ENCODE measurements at regions not wholly inside any gene's neighbourhood (a gene's known extent, or its start where the extent isn't known, plus 50 kb on each side); places are given as distances from the start of the nearest gene placed in this dataset.
"Not testable (repeated sequence)": the region's sequence is repeated elsewhere in the genome, so short reads cannot be mapped to it uniquely, and the experiment has no call there.

DNA sequence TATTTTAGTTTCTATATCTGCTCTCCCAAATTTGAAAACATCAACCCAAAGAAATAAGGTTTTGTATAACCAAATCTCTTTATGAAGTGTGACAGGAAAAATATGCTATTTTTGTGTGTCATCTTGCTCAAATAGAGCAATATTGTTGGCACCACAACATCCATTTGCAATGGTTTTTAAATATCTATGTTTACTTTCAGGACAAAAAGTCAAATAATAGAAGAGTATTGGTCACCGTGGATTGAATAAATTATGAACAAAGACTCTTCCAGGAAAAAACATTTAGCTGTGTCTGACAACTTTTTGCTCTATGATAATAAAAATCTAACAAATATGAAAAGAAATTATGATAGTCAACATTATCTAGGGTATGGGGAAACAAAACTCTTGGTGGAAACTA lies 439.2 kb downstream of the BTG1 start:
- in situ Hi-C loops (cut with HindIII; ENCODE audit: low sequenced_read_pairs) = no loop called here

DNA sequence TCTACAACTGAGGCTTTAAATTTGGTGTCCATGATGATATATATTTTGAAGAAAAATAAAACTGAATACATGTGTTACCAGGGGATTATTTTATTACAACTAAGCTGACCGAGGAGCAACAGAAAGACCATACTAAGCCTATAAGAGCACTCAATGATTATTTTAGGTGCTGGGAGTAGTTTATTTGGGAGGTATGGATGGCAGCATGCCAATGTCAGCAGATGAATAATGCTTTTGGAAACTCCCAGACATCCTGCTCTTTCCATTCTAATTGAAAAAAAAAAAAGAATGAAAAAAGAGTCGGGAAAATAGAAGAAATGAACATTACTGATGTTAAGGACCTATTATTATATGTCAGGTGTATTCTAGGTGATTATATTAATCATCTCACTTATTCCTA lies 441.2 kb downstream of the BTG1 start:
- in situ Hi-C loops (cut with HindIII; ENCODE audit: low sequenced_read_pairs) = no loop called here

DNA sequence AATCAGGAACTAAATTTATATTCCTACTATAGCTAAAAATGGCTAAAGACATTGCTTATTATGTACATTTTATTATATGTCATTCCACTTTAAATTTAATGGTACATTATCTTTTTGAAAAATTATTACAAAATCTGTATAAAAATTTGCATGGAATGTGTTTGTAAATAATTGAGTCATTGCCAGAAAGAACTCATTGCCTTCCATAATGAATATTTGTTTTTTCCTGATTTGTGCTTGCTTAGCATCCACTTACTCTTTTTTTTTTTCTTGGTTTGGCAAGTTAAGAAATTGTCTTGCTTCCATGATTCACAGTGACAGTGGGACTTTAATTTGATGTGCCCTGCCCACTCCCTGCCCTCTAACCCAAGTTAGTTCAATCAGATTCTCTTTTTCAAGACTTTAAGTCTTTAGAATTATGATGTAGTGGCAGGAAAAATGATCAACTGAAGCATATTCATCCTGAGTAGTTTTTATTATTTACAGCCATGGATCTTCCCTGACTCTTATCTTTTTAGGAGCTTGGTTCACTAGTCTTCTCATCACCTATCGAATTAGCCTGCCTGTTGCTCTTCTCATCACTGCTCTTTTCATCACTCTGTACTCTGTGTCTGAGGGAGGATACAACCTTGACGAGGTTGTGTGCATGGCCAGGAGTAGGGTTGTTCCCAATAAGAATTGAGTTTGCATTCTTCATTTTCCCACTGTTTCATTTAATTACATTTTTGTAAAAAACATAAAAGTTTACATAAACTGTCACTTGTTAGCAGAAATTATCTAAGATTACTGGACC lies 442.0 kb downstream of the BTG1 start:
- in situ Hi-C loops (cut with HindIII; ENCODE audit: low sequenced_read_pairs) = no loop called here

DNA sequence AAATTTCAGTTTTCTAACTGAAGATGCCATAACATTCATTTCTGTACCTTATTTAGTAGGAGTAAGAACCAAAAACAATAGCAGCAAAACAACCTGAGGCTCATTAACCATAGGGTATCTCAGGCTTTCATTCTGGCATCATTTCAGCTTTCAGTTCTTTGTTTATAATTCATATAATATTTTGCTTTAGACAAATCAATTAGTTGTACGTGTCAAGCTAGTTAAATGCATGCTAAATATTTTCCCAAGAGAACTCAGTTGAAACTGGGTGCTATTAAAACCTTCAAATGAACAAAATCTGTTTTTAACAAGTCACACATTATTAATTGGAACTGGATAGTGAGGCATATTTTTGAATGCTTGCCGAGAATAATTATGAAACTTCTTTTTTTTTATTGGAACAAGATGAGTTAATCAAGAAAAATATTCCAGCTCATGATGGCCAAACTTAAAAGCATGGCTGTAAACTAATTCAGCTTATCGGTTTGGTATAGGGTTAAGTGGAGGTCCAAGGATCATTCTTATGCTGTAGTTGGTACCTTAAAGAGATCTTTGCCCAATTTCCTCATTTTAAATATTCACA lies 442.7 kb downstream of the BTG1 start:
- in situ Hi-C loops (cut with HindIII; ENCODE audit: low sequenced_read_pairs) = no loop called here

DNA sequence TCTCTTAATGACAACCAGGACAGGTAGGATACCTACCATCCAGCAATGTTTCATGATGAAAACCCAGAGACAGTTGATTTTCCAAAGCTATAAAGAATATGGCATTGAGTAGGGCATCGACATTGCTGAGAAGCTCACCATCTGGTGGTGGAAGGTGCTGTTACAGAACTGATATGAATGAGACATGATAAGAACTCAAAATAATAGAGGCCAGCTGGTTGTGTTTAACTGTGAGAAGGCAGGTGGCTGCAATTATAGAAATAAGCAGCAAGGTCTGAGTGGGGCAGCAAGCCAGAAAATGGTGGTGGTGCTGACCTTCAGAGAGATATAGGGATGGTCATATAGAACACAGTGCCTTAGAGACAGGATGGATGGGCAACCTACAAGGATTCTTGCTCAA lies 449.7 kb downstream of the BTG1 start:
- in situ Hi-C loops (cut with HindIII; ENCODE audit: low sequenced_read_pairs) = no loop called here

DNA sequence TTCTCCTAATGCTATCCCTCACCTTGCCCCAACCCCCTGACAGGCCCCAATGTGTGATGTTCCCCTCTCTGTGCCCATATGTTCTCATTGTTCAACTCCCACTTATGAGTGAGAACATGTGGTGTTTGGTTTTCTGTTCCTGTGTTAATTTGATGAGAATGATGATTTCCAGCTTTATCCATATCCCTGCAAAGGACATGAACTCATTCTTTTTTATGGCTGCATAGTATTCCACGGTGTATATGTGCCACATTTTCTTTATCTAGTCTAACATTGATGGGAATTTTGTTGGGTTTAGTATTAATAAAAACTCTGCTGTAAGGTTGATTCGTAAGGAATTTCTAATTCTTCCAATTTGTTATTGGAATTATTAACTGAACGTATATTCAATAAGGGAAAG lies 450.2 kb downstream of the BTG1 start:
- in situ Hi-C loops (cut with HindIII; ENCODE audit: low sequenced_read_pairs) = not testable (repeated sequence)

DNA sequence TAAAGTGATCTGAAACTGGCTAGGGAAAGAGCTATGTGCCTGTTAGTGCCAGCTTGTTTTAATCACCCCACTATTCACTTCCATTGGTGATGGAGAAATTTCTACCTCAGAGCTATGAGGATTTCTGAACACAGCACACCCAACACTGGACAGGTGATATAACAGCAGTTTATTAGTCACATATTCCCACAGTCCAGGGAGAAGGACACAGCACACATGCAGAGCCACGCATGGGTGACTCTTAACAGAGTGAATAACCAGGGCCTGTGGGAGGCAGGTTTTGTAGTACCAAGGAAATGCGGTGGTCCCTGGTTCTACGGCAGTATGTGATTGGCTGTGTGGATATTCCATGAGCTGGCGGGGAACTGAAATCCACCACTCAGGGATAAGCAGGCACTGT lies 455.1 kb downstream of the BTG1 start:
- in situ Hi-C loops (cut with HindIII; ENCODE audit: low sequenced_read_pairs) = no loop called here

DNA sequence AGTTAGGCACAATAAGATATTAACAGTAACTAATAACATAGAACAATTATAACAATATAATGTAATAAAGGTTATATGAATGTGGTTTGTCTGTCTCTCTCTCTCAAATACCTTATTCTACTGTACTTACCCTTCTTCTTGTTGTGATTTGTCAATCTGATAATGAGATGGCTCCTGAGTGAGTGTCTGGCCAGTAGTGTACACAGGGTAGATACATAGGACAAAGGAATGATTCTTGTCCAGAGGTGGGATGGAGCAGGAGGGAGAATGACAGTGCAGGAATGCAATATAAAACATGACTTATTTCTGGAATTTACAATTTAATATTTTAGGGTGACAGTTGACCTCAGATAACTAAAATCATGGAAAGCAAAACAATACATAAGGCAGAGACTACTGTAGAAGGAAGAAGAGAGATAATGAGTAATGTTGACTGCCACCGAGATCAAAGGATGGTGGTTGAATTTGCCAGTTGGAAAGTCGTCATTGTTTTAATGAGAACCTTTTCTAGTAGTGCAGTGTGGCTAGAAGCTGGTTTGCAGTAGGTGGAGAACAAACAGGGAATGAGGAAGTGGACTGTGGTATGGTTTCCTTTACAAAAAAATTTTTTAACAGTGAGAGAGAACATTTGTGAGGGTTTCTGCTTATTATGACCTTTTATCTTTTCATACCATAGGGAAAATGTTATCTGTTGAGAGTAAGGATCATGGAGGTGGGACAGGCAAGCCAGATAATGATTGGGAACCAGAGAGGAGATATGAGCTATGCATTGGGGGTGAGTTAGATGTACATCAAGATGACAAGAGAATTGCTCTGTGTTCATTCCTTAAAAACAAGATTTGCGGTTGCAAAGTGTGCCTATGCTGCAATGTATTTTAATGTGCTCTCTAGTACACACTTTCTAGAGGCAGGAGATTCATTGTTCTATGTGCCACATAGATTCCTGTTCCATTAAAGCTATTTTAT lies 458.3 kb downstream of the BTG1 start:
- in situ Hi-C loops (cut with HindIII; ENCODE audit: low sequenced_read_pairs) = no loop called here

DNA sequence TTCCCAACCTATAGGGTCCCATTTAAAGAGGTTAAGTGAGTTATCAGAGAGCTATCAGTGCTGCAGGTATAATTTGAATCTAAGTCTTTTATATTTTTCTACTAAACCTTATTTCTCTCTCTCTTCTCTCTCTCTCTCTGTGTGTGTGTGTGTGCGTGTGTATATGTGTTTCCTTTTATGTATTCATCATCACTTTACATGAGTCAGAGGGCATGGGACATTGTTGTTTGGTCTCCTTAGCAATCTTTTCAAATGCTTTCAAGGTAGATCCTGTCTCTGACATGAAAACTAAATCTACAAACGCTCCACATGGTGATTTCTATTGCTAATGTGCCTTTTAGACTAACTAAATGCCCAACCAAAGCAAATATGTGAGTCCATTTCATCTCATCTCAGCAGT lies 459.7 kb downstream of the BTG1 start:
- in situ Hi-C loops (cut with HindIII; ENCODE audit: low sequenced_read_pairs) = no loop called here

DNA sequence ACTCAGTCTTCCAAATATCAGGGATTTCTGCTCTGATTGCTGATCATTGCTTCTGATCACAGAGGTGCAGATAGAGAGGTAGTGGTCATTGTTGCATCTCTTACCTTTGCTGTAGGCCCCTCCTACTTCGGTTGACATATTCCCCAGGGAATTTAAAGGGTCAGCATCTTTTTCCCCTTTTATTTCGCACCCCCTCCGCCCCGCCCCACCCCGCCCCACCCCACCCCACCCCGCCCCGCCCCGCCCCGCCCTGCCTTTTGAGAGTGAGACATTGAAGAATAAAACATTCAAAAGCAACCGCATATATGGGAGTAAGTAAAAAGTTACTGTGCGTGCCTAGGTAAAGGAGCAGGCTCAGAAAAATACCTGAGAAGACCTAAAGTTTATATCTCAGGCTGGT lies 463.9 kb downstream of the BTG1 start:
- in situ Hi-C loops (cut with HindIII; ENCODE audit: low sequenced_read_pairs) = no loop called here

DNA sequence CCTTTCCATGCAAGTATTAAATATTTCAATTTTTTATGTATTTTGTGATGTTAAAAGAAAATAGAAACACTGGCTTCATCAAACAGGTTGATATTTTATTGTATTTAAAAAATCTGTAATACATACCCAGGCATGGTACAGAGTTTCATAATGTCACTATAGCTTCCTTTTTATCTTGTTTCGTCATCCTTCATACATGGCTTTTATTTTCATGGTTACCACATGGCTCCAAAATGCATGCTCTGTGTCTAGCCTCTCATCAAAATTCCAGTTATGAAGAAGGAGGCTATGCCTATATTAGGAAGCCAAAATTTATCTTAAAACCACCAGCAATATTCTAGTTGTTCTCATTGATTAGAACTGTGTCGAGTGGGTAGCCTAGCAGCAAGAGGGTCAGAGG lies 464.8 kb downstream of the BTG1 start:
- in situ Hi-C loops (cut with HindIII; ENCODE audit: low sequenced_read_pairs) = no loop called here

DNA sequence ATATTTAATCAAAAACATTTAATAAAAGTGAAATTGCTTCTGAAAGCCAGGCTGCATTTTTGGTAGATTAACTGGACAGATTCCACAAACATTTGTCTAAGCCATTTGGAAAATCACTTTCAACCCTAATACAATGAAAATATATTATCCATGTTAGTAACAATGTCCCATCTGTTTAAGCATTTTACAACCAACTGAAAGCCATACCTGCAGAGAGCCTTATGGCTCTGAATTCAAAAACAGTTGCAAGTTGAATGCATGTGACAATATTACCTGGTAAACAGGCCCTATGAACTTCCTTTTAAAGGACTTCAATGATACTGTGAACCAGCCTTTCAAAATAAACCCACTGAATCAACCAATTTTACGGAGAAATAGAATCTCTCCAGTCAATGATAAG lies 468.1 kb downstream of the BTG1 start:
- in situ Hi-C loops (cut with HindIII; ENCODE audit: low sequenced_read_pairs) = no loop called here

DNA sequence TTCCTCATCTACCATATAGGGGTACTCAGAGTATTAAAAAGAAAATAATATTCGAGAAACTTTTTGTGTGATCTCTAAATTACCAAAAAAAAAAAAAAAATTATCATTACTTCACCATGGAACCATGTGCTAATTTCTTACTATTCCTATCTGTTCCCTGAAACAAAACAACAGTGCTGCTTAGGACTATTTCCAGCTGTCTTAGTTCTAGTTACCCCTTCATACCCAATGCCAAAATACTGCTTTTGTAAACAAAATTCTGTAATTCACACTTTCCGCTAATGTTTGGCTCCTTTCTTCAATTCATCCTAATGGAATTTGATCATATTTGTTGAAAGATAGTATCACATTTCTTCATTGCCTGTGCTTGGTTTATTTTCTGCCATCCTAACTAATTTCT lies 470.2 kb downstream of the BTG1 start:
- in situ Hi-C loops (cut with HindIII; ENCODE audit: low sequenced_read_pairs) = no loop called here

DNA sequence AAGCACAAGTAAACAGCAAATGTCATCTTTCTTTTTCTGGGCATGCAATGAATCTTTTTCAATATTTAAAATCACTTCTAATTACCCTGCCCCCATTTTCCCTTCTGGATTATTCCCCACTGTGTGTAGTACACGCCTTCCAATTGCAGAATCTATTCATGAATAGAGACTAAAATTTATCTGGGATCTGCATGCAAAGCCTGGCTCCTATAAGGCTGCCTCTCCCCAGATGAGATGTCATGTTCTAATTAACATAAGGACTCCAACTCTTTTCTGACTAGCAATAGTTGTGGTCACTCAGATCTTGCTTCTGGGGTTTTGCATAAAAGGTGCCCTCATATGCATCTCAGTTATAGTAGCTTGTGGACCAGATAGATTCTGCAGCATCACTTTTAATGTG lies 473.5 kb downstream of the BTG1 start:
- in situ Hi-C loops (cut with HindIII; ENCODE audit: low sequenced_read_pairs) = no loop called here

DNA sequence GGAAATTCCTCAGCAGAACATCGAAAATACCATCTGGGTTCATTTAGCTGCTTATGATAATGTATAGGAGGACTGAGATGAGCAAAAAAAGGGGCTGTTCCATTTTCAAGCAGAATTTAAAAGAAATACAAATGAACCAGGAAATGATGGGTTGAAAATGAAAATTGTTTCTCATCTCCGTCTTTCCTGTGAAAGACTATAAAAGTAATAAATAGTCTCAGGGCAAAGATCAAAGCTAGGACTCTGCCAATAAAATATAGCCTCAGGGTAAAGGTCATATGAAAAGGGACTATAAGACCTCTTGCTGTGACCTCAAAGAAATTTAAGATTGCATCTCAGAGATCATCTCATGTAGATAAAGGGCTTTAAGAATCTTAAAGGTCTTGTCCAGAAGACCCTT lies 478.0 kb downstream of the BTG1 start:
- in situ Hi-C loops (cut with HindIII; ENCODE audit: low sequenced_read_pairs) = no loop called here

DNA sequence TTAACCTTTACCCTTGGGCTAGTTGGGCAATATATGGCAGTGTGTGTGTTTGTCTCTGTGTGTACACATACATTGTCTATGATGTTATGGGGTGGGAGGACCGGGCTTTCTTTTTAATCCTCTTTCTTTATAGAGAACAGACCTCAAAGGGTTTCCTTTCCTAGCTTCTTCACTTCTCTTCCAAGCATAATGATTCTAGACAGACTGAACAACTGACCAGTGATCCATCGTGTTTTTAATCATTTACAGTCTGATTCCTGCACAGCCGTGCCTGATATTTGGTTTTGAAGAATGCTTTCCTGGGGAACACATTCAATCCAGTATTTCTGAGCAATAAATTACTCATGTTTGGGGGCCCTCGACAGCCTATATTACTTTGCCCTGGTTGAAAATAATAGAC lies 481.1 kb upstream of the DCN start:
- in situ Hi-C loops (cut with HindIII; ENCODE audit: low sequenced_read_pairs) = no loop called here

DNA sequence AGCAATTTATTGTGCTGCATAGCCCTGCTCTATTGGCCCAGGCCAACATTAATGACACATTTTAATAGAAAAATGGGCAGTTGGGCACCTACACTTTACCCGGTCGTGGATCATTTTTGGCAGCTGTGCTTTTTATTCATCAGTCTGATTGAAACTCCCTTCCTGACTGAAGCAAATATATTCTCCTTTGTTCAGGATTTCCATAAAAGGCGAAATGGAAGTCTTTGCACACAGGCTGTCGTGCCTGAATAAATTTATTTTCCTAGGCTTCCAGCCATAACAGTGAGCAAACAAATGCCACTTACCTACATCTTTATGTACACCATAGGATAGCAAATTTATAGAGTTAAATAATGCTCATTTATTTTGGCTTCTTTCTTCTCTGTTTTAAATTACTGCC lies 480.7 kb upstream of the DCN start:
- in situ Hi-C loops (cut with HindIII; ENCODE audit: low sequenced_read_pairs) = no loop called here

DNA sequence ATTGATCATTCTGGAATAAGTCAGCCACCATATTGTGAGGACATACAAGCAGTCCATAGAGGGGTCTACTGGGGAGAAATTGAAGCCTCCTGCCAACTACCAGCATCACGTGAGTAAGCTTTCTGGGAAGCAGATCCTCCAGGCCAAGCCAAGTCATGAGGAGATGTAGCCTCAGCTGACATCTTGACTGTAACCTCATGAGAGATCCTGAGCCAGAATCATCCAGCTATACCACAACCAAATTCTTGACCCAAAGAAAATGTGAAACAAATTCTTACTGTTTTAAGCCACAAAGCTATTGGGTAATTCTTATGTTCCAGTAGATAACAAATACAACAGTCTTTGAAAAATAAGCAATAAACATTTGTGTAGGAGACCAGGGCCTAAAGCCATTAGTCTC lies 479.4 kb upstream of the DCN start:
- in situ Hi-C loops (cut with HindIII; ENCODE audit: low sequenced_read_pairs) = no loop called here

DNA sequence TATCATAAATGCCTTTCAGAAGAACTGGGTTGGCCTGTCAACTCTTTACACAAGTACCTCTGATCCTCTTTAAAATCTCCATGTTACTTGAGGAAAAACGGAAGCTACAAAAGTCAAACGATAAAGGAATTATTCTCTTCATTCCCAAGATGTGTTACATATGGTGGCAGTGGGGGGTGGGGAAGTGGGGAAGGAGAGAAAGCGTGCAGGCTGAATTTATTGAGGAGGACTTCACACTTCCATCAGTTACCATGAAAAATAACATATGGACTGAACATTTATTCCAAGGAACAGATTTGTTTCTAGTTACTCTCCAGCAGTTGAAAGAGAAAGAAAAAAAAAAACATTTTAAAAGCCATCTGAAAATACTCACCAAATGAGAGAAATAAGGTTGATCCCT lies 474.4 kb upstream of the DCN start:
- in situ Hi-C loops (cut with HindIII; ENCODE audit: low sequenced_read_pairs) = no loop called here

DNA sequence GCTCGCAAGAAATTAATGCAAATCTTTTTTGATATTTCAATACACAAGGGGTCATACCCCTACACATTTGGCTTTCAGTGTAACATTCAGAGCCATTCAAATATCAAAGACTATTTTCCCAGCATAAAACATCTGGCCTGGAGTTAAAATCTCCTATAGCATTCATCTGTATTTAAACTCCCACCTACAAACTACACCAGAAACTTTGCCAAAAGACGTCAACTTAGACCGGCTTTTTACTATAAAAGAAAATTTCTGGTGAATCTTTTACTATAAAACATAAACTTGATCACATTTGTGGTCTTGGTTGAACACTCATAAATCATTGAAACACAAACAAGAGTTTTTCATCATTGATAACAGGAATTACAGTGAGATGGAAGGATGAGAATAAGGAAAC lies 473.3 kb upstream of the DCN start:
- in situ Hi-C loops (cut with HindIII; ENCODE audit: low sequenced_read_pairs) = no loop called here

DNA sequence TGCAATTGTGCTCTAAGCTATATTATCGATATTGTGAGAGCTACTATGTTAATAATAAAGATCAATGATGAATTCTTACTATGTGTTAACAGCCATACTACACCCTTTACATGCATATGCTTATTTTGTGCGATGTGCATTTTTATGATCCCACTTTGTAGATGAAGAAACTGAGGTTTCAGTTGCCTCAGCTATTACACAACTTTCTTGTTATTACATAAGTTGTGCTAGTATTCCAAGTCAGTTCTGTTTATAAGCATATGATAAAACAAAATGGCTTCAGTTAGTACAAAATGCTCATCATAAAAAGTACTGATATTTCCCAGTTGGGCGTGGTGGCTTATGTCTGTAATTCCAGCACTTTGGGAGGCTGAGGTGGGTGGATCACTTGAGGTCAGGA lies 471.5 kb upstream of the DCN start:
- in situ Hi-C loops (cut with HindIII; ENCODE audit: low sequenced_read_pairs) = no loop called here

DNA sequence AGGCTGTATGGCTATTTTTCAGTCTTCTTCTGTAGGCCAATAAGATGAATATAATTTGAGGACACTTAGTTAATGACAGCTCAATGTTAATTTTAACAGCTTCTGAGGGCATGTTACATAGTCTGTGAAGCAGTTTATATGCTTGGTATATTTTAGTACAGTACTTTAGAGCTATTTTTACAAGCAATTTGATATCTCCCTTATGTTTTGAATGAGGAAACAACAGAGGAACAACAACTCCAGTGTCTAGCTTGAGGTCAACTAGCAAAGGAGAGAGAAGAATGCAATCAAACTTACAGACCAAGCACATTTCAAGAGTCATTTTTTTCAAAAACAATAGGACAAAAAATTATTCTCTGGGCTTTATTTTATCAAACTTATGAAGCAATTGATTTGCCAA lies 469.1 kb upstream of the DCN start:
- in situ Hi-C loops (cut with HindIII; ENCODE audit: low sequenced_read_pairs) = no loop called here

Data from DLD1 (cell line).